Retina (tissue), 1 donor: ENCODE measurements at regions not wholly inside any gene's neighbourhood (a gene's known extent, or its start where the extent isn't known, plus 50 kb on each side); places are given as distances from the start of the nearest gene placed in this dataset.
"Not testable (repeated sequence)": the region's sequence is repeated elsewhere in the genome, so short reads cannot be mapped to it uniquely, and the experiment has no call there.

Experiments
- DNase-seq: peaks from one replicate; pipeline ENCODE4 v3.0.0-alpha.2; 2016

DNA sequence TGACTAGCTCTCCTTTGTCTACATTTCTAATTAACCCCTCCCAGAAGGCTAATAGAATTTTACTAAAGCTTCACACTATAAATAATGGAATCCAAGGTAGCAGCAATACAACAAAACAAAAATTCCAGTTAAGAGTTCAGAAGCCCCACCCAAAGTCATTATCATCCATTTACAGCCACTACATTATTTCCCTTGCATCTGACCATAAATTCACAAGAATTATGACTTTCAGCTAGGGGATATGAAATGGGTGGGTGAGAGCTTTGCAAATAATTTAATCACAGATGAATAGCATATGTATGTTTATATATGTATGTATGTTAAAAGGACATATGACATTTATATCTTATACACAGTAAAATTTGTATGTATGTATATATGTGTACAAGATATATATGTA, 65.3 kb upstream of the PTGDR start:
- DNase-seq, result no peak

DNA sequence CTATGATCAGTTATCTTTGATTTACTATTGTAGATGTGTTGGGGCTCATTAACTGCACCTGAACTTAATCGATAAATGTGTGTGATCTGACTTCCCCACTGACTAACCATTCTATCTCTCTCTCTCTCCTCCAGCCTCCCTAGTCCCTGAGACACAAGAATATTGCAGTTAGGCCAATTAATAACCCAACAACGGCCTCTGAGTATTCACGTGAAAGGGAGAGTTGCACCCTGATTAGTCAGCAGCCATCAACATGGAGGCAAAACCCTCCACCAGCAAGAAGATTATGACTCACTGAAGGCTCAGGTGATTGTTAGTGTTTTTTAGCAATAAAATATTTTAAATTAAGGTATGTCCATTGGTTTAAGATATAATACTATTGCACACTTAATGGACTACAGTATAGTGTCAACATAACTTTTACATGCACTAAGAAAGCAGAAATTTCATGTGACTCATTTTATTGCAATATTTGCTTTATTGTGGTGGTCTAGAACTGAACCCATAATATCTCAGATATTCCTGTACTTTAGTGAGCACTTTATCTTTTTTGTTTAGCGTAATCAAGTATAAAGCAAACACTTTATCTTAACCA, 77.1 kb upstream of the PTGDR start:
- no peak for DNase-seq

GRCh38 chr14:52189325-52189724, 78.2 kb upstream of the PTGDR start:
- no peak for DNase-seq

DNA sequence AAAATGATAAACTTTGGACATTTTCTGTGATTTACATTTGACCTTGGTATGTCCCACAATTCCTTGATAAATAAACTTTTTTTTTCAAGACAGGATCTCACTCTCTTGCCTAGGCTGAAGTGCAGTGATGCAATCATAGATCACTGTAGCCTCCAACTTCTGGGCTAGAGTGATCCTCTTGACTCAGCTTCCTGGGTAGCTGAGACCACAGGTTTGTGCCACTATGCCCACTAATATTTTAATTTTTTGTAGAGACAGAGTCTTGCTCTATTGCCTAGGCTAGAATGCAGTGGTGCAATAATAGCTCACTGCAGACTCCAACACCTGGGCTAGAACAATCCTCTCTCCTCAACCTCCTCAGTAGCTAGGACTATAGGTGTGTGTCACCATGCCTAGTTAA, 79.1 kb upstream of the PTGDR start:
- DNase-seq, result no peak

DNA sequence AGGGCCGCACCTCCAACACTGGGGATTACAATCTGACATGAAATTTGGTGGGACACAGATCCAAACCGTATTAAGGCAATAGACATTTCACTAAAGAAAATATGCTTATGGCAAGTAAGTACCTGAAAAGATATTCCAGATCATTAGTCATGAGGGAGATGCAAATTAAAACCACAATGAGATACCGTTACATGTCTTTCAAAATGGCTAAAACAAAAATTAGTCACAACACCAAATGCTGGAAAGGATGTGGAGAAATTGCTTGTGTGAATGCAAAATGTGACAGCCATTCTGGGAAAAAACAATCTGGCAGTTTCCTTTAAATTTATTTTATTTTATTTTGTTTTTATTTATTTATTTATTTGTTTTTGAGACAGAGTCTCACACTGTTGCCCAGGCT, 82.3 kb upstream of the PTGDR start:
- DNase-seq, result no peak

DNA sequence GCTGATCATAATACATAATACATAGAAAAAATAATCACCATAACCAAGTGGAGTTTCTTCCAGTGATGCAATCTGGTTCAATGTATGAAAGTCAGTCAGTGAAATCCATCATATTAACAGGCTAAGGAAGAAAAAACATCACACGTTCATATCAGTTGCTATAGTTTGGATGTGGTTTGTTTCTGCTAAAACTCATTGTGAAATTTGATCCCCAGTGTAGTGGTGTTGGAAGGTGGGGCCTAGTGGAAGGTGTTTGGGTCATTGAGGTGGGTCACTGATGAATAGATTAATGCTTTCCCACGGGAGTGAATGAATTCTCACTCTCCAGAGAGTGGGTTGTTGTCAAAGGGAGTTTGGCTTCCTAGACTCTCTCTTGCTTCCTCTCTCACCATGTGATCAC, 84.6 kb upstream of the PTGDR start:
- DNase-seq, result no peak

DNA sequence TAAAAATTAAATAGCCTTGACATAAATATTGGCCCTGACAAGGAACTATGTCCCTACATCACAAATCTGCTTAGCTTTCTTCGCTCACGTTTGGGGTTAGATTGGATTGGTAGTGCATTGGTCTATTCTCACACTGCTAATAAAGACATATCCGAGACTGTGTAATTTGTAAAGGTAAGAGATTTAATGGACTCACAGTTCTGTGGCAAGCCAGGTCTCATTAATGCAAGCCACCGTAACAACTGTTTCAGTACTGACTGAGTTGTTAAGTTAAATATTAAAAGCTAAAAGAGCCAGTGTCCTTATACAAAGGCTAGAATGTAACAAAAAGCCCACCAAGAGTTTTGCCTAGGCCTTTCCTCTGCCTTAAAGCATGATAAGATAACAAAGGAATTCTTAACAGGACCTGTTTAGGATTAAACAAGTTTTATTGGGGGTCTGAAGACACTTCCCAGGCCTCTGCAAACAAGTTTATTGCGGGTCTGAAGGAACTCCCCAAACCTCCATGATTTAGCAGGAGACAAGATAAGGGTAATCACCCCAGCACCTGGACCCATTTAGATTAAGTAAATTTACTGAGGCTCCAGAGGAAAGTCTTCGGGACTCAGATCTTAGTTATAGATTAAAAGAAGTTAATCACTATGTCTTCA, 88.2 kb upstream of the PTGDR start:
- DNase-seq, result no peak

GRCh38 chr14:52175982-52176502, 91.5 kb upstream of the PTGDR start:
- DNase-seq, result no peak

- DNase-seq, result not testable (repeated sequence)
These were observed 95.6 kb upstream of the PTGDR start for GRCh38 chr14:52171932-52172331.

DNA sequence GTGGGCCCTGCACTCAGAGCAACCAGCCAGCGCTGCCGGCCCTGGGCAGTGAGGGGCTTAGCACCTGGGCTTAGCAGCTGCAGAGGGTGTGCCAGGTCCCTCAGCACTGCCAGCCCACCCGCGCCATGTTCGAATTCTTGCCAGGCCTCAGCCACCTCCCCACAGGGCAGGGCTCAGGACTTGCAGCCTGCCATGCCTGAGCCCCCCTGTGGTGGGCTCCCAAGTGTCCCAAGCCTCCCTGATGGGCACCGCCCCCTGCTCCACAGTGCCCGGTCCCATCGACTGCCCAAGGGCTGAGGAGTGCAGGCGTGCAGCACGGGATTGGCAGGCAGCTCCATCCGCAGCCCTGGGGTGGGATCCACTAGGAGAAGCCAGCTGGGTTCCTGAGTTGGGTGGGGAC, 98.0 kb upstream of the NID2 start:
- DNase-seq, result no peak

GRCh38 chr14:52155651-52156213, 86.9 kb upstream of the NID2 start:
- no peak for DNase-seq

GRCh38 chr14:52154992-52155650, 86.3 kb upstream of the NID2 start:
- no peak for DNase-seq

DNA sequence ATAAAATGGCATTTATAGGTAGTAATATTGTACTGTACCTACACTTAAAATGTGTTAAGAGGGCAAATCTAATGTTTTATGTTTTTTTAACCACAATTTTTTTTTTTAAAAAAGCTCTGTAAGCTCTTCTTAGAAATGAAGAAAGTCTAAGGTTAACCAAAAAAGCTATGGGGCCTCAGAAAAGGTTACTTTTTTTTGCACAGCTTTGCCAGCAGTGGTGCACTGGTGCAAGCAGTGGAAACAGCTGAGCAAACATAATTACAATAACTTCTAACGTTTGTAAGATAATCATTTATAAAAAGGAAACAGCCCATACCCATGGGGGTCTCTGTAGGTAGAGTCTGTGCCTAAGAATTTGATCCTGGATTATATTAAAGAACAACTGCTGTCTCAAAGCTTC, 85.1 kb upstream of the NID2 start:
- DNase-seq, result no peak

GRCh38 chr14:52150162-52150561, 81.3 kb upstream of the NID2 start:
- DNase-seq, result no peak

GRCh38 chr14:52148371-52148770, 79.5 kb upstream of the NID2 start:
- DNase-seq, result no peak

- DNase-seq, result no peak
These were observed 77.6 kb upstream of the NID2 start for GRCh38 chr14:52146504-52146903.

GRCh38 chr14:52144099-52144498, 75.2 kb upstream of the NID2 start:
- not testable (repeated sequence) for DNase-seq

- no peak for DNase-seq
These were observed 73.6 kb upstream of the NID2 start for GRCh38 chr14:52142504-52142903.

DNA sequence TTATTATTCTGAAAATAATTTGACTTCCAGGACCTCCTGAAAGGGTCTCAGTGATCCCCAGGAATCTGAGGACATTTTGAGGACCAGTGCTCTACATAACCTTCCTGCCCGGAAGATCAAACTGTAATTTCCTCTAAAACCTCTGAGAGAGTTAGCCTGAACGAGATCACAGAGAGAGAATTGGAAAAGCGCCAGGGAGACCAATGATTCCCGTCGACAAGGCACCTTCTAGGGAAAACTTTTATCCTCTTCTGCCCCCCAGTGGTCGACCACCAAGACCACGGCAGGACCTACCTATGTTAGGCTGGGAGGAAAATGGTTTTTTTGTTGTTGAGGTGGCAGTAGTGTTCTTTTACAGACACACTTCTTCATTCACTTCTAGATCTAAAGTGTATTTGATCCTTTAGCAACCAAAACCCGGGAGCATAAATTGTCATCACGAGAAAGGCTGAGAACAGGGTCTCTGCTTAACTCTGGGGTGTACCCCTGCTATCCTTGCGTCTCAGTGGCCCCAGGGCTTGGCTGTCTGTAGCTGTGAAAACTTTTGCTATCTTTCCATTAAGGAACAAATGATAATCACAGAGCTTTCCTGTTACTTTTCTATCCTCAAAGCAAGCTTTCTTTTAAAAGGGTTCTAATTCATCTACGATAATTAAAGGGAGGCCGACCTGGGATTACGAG, 62.9 kb upstream of the NID2 start:
- peak; percentile 59 for DNase-seq

- DNase-seq, result no peak
These were observed 60.9 kb upstream of the NID2 start for GRCh38 chr14:52129721-52130120.

GRCh38 chr14:52125885-52126284, 57.0 kb upstream of the NID2 start:
- DNase-seq, result no peak

DNA sequence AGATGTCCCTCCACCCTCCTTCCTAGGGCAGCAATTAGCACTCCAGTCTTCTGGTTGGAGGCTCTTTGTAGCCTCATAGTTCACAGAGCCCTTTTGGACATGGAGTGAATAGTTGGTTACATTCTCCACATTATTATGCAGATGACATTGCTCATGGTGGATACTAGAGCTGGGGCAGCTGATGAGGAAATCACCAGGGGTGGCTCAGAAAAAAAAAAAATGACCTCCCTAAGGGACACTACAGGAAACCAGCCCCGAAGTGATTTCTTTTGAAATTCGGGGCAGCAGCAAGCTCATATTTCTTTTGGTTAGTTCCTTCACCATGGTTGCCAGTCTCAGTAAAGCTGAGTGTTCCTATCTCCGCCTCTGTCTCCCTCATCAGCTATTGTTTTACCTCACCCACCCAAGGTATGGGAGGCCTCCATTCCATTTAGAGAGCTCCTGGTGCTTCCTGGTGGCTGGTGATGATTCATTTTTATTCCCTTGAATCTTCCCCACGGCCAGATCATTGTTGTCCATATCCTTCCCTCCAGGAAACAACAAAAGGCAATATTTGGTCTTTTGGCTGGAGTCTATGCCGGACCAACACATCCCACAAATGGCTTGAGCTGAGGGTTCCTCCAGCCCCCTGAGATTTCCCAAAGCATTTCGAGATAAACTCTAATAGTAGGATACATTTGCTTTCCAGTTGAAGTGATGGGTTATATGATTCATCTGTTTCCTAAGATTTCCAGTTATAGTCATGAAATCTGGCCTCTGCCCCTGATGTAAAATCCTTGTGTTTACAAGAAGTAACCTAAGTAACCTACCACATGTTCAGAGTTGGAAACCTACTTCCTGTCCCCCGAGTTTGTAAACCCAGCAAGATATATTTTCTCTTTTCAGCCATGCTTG, 56.2 kb upstream of the NID2 start:
- no peak for DNase-seq
